Fibroblast of skin of left biceps (primary cell): ENCODE measurements at regions not wholly inside any gene's neighbourhood (a gene's known extent, or its start where the extent isn't known, plus 50 kb on each side); places are given as distances from the start of the nearest gene placed in this dataset.

Source experiments
- DNase-seq, 2 experiments: peaks; one replicate each; pipeline ENCODE4 v3.0.0-alpha.2; 2013; ENCODE audit warnings: low read depth in 2 of 2

DNA sequence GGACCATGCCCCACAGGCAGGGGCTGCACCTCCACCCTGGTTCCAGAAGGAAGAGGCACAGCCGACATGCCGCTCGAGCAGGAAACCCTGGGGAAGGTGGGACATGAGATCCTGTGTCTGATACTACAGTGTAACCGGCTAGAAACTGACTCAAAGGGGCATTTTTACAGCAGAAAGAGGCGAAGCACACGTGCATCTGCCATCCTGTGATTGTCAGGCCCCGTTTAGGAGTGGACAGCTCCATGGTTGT, 62.7 kb downstream of the SIK1 start:
- DNase-seq, result no peak

- no peak for DNase-seq
Measured at GRCh38 chr21:43363506-43364260, 63.2 kb downstream of the SIK1 start.

GRCh38 chr21:43362915-43363314, 64.0 kb downstream of the SIK1 start:
- DNase-seq, result no peak

DNA sequence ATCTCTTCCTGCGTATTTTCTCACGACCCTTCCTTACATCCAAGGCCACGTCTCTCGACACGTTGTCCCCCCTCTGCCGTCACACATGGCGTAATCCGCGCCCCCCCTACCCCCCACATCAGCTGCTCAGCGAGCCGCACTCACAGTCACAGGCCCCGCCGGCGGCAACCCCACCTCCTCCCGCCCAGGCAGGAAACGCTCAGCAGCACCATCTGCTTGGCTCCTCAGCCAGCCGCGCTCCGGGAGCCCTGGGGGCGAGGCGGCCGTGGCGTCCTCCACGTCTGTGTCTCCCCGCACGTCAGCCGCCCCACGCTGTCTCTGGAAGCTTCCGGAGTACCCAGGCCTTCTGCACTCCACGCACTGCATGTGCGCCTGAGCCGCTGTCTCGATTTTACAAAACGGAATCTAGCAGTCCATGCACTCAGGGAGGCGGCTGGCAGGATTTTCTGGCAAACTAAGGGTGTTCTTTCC, 64.6 kb downstream of the SIK1 start:
- DNase-seq, result peak; percentile 47 to 49

GRCh38 chr21:43361493-43362296, 65.2 kb downstream of the SIK1 start:
- no peak for DNase-seq

GRCh38 chr21:43361127-43361492, 65.8 kb downstream of the SIK1 start:
- DNase-seq, result no peak

DNA sequence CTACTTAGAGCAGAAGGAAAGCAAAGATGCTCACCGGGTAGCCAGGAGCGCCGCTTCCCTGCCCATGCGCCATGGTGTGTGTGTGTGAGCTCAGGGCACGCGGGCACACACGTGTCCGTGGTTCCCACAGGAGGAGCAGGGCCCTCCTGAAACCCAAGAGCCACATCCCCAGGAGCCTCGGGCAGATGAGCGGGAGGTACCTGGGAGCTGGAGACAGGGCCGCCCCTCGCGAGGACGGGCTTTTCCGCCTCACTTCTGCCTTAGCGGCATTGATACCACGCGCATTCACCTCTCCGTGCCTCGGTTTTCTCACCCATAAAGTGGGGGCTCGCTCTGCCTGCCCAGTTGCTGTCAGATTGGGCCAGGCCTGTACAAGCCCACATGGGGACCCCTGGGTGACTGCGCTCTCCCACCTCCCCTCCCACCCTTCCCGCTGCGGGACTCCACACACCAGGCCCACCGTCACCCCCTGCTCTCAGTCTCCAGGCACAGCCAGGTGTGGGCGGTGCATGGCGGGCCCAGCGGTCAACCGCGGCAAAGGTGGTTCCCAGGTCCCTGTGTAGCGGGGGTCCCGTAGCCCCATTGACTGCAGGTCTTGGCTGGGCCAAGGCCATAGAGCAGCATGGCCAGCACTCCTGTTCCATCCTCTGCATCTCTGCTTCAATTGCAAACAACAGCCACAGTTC, 66.3 kb downstream of the SIK1 start:
- no peak for DNase-seq

DNA sequence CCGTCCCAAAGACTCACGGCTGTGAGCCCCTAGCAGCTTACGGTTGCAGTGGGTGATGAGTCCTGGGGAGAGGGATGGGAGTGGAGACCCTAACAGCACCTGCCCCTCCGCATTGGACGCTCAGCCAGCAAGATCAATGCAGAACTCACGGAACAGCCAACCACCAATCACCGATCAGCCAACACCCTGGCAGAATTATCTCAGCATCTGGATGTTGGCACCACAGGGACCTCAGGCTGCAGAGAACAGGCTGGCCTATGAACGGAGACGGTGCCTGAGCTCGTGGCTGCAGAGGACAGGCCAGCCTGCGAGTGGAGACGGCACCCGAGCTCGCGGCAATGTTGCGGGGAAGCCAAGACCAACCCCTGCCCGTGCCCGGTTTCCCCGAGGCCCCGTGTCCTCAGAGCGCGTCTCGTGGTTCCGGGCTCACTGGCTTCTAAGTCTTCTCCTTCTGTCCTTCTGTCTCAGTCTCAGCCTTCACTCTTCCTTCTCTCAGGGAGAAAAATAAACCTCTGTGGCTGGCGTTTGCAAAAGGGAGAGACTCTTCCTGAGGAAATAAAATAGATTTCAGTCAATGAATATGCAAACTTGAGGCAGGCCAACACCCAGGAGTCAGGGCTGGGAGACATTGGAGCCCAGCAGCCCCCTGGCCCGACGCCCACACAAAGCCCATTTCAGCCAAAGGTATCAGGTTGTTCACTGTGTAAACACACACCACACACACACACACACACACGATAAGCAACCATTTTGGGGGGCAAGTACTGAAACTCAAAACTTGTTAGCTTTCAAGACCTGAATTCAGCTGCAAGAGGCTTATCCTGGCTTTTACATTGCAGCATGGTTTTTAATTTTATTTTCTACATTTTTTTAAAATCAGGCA, 67.8 kb downstream of the SIK1 start:
- DNase-seq, result no peak

DNA sequence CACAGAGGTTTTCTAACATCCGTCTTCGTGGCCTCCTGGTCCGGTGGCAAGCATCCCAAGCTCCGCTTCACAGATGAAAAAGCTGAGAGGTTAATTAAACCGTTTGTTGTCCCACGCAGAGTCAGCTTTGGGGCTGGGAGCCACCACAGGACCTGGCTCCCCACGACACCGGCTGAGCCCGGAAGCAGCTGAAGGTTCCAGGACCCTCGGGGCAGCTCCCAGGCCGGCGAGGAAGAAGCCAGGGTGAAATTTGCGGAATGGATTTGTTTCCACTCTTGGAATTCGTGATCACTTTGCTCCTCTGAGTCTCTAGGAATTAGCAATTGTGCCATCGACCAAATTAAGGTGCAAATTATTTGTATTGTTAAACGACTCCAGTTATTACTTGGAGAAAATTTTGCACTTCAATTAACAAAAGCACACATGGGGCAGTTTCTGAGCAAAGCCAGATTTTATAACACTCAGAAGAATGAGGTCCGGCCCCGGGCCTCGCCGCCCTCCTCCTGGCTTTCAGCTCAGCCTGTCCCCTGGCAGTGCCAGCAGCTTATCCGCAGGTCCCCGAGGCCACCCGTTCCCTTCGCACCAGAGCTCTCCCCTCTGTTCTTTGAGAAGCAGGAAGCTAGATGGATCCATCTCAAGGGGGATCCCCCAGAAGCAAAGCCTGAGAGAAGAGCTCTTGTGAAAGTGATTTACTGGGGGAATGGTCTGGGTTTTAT, 69.1 kb downstream of the SIK1 start:
- no peak for DNase-seq

DNA sequence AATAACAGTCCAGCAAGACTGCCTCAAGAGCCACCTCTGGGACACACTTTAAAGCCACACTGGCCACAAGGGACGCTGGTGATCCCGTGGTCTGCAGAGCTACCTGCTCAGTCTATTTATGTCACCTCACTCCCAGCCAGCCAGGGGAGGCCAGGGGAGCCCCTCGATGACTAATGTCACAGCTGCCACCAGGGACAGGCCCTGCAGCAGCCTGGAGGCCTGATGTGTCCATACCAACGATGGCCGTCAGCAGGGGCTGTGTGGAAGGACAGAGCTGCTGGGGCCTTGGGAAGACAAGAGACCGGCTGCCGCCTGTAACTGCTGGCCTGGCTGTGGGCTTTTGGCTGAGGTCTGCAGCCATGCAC, 71.0 kb downstream of the SIK1 start:
- DNase-seq, result no peak

GRCh38 chr21:43355266-43355924, 71.5 kb downstream of the SIK1 start:
- no peak for DNase-seq

GRCh38 chr21:43354666-43355065, 72.3 kb downstream of the SIK1 start:
- DNase-seq, result no peak

GRCh38 chr21:43354026-43354420, 72.9 kb downstream of the SIK1 start:
- no peak for DNase-seq

GRCh38 chr21:43353282-43354025, 73.5 kb downstream of the SIK1 start:
- no peak for DNase-seq

DNA sequence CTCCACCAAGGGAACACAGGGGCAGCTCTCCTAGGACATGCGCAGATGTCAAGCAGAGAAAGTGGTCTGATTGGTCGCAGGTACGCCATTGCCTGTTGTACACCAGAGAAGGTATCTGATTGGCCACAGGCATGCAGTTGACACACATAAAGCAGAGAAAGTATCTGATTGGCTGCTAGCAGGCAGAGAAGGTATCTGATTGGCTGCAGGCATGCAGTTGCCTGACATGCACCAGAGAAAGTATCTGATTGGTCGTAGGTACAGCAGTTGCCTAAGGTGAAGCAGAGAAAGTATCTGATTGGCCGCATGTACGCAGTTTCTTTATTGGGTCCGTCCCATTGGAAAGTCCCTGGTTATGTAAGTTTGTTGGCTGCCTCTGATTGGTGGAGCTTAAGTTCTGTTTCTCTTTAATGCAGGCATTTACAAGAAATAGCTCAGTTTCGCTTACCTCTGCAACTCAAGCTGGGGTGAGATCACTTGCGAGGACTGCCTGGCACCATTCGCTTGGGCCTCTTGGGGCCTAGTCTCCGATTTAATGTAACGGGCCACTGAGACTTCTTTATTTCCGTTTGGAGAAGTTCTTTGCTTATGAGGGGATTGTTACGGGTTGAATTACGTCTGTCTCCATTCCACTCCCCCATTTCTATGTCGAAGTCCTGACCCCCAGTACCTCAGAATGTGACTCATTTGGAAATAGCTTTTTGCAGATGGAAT, 74.2 kb downstream of the SIK1 start:
- DNase-seq, result no peak

DNA sequence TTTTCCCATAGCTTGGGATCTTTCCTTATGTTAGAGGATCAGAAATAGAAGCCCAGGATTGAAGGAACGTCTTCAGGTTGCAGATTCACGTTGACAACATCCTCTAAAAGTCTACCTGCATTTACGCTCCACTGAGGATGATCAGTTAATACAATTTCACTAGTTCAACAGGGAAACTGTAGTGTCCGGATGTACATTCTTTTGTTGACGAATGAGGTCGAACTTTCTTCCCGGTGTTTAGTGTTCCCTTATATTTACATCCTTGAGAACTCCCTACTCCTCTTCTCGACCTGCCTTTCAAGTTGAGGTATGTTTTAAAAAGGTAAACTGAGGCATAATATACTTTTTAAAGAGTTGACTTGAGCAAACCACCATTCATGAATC, 74.8 kb downstream of the SIK1 start:
- no peak for DNase-seq

DNA sequence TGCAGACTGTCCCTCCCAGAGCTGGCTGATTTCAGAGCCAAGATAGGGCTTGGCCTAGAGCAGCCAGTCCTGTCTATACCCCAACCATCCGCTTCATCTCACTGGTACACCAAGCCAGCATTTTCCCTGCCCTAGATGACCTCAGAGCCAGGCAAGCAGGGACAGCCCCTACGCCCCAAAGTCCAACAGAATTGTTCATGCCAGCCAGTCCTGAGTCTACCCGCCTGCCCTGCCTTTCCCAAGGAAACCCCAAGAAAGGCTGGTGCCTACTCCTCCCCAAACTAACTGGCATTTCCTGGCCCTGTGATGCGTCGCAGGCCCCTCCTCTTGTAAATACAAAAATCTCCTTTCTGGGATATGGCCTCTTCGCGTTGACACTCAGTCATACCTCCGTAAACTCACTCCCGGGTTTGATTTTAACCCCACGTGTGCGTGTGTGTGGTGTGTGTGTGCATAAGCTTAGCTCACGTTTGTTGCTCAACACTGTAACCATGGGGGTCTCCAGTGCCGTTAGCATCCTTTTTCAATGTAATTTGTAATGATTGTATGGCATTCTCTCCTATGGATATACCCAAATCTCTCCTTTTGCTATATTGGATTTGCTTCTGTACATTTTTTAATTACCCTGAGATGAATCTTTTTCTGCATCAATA, 75.3 kb downstream of the SIK1 start:
- no peak for DNase-seq

DNA sequence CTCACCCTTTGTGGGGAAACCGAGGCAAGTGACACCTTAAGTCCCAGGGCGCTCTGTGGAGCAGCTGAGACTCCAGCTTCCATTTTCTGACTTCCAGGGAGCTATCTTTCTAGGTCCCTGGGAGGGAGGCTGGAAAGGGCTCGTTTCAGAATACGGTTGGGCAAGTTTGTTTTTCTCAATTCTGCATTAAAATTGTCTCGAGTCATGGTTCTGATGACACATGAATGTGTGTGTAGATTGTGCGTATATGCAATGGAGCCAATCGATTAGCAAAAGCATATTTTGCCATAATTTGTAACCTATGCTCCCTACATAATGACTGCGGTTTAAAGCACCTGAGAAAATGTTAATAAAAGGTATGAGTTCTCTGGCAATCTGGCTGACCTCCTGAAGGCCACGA, 77.3 kb downstream of the SIK1 start:
- DNase-seq, result no peak

GRCh38 chr21:43348801-43349261, 78.1 kb downstream of the SIK1 start:
- DNase-seq, result no peak
